ENCODE measurements at regions not wholly inside any gene's neighbourhood (a gene's known extent, or its start where the extent isn't known, plus 50 kb on each side); places are given as distances from the start of the nearest gene placed in this dataset.

DNA sequence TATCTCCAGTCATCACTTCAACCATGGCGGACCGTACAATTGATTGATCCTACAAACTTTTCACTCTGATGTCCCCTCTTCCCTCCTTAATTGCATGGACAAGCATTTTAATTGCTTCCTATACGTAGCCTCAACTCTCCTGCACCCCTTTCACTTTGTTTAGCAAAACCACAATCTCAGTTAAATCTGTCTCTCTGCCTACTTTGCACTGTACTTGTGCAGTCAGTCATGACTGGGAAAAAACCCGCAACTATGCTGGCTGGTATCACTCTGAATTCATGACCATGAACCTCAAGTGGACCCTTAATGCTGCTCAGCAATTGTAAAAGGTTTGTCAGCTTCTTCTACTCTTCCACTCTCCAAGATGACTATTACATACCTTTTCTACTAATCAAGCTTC is 51.7 kb upstream of the AFF2 start:
- no peak overlapping the region for H3K4me3 ChIP-seq (ENCODE audit: low read length)
- Mint-ChIP-seq H3K4me1 (ENCODE audit: low read depth) (no peaks in the 10 kb centered on the region), H3K9me3 (no peaks in the 10 kb centered on the region), H3K4me3 (no peak overlapping the region), H3K27ac (no peak overlapping the region), H3K27me3 (no peaks in the 10 kb centered on the region), H3K36me3 (ENCODE audit: low read depth) (no peaks in the 10 kb centered on the region)
- no peak overlapping the region for H3K27ac ChIP-seq (ENCODE audit: low read depth in 1 of 2, low read length in 2 of 2)
- TF ChIP-seq, protein P1, sequence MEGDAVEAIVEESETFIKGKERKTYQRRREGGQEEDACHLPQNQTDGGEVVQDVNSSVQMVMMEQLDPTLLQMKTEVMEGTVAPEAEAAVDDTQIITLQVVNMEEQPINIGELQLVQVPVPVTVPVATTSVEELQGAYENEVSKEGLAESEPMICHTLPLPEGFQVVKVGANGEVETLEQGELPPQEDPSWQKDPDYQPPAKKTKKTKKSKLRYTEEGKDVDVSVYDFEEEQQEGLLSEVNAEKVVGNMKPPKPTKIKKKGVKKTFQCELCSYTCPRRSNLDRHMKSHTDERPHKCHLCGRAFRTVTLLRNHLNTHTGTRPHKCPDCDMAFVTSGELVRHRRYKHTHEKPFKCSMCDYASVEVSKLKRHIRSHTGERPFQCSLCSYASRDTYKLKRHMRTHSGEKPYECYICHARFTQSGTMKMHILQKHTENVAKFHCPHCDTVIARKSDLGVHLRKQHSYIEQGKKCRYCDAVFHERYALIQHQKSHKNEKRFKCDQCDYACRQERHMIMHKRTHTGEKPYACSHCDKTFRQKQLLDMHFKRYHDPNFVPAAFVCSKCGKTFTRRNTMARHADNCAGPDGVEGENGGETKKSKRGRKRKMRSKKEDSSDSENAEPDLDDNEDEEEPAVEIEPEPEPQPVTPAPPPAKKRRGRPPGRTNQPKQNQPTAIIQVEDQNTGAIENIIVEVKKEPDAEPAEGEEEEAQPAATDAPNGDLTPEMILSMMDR (IDR thresholded peaks at IDR 0.05), result no peak
- no peaks in the 10 kb centered on the region for H3K4me1 ChIP-seq (ENCODE audit: insufficient read depth, low read length)
- ChIA-PET CTCF (no interaction called here), POLR2A (no interaction called here)
- no peak for ATAC-seq (ENCODE audit: poor library complexity)
- H3K9me3 ChIP-seq (ENCODE audit: control insufficient read depth in 1 of 2, insufficient read depth in 1 of 2, low read length in 2 of 2), result no peaks in the 10 kb centered on the region
- DNase-seq, result no peak
- no peaks in the 10 kb centered on the region for H3K36me3 ChIP-seq (ENCODE audit: insufficient read depth, low read length)
- no peaks in the 10 kb centered on the region for H3K27me3 ChIP-seq (ENCODE audit: control insufficient read depth in 1 of 2, insufficient read depth in 2 of 2, low read length in 2 of 2)
- intact Hi-C loops (cut with DNase I, micrococcal nuclease), result no loop called here
